ENCODE measurements at regions not wholly inside any gene's neighbourhood (a gene's known extent, or its start where the extent isn't known, plus 50 kb on each side); places are given as distances from the start of the nearest gene placed in this dataset.

GRCh38 chr5:96220610-96221390 lies 212.2 kb downstream of the PCSK1 start:
- Histone ChIP-seq H3K4me3 (replicated peaks; ENCODE audit: insufficient read depth, low read length) (no peak overlapping the region), H3K27ac (replicated peaks) (no peak overlapping the region), H3K27me3 (ENCODE audit: insufficient read depth, poor library complexity, severe bottlenecking) (no peaks in the 10 kb centered on the region)
- TF ChIP-seq SPI1 (IDR thresholded peaks at IDR 0.05; ENCODE audit: borderline replicate concordance, low read depth): no peak
- no peak for TF ChIP-seq POLR2AphosphoS5 (IDR thresholded peaks at IDR 0.05; ENCODE audit: low read depth)
- TF ChIP-seq REST (IDR thresholded peaks at IDR 0.05; ENCODE audit: insufficient replicate concordance, low read depth): no peak
- no peak for DNase-seq (ENCODE audit: low read depth in 1 of 2, low spot score in 1 of 2)

DNA sequence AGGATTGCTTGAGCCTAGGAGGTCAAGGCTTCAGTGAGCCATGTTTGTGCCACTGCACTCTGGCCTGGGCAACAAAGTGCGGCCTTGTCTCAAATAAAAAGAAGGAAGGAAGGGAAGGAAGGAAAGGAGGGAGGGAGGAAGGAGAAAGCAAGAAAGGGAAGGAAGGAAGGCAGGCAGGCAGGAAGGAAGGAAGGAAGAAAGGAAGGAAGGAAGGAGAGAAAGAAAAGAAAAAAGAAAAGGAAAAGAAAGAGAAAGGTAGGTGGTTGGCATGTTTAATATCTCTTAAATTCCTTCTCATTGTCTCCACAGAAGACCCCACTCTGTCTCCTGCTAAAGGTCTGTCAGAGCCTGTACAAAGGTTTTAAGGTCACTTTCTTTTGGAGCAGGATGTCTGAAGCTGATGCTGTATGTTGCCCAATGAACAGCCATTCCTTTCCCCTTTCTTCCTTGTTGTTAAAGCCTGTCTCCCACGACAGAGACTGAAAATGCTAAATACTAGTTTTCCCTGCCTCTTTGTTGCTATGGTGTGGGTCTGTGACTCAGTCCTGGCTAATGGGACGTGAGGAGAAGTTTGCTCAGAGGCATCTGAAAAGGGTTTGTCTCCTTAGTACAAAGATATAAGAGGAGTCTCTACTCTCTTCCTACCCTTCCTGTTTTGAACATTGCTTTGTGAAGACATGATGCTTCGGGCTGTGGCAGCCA lies 213.3 kb downstream of the PCSK1 start:
- H3K4me3 ChIP-seq (replicated peaks; ENCODE audit: insufficient read depth, low read length): no peak overlapping the region
- H3K27me3 ChIP-seq (ENCODE audit: insufficient read depth, poor library complexity, severe bottlenecking): no peaks in the 10 kb centered on the region
- no peak for DNase-seq (ENCODE audit: low read depth in 1 of 2, low spot score in 1 of 2)
- TF ChIP-seq CTCF (IDR thresholded peaks at IDR 0.05; ENCODE audit: insufficient read depth, low read length) (no peak), SPI1 (IDR thresholded peaks at IDR 0.05; ENCODE audit: borderline replicate concordance, low read depth) (no peak), GABPA (IDR thresholded peaks at IDR 0.05; ENCODE audit: low read depth) (no peak), POLR2AphosphoS5 (IDR thresholded peaks at IDR 0.05; ENCODE audit: low read depth) (no peak), REST (IDR thresholded peaks at IDR 0.05; ENCODE audit: insufficient replicate concordance, low read depth) (no peak)
- H3K27ac ChIP-seq (replicated peaks): no peak overlapping the region

DNA sequence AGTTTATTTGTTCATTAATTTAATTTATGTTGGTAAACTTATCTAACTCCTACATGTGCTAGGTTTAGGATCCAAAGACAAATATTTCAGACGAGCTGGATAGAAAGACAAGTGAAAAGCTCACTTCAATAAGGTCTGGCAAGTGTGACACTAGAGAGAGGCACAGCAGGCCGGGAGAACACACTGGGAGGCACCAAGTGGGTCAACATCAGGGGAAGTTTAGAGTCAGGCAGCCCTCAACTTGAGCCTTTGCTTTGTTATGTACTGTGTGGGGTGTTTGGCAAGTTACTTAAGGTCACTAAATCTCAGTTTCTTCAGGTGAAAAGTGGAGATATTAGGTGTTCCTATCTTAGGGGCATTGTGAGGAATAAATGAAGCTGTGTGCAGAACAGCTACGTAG lies 214.4 kb downstream of the PCSK1 start:
- TF ChIP-seq SPI1 (IDR thresholded peaks at IDR 0.05; ENCODE audit: borderline replicate concordance, low read depth) (no peak), POLR2AphosphoS5 (IDR thresholded peaks at IDR 0.05; ENCODE audit: low read depth) (no peak), REST (IDR thresholded peaks at IDR 0.05; ENCODE audit: insufficient replicate concordance, low read depth) (no peak), CTCF (IDR thresholded peaks at IDR 0.05; ENCODE audit: insufficient read depth, low read length) (no peak), GABPA (IDR thresholded peaks at IDR 0.05; ENCODE audit: low read depth) (no peak)
- H3K4me3 ChIP-seq (replicated peaks; ENCODE audit: insufficient read depth, low read length): no peak overlapping the region
- H3K27ac ChIP-seq (replicated peaks): no peak overlapping the region
- no peaks in the 10 kb centered on the region for H3K27me3 ChIP-seq (ENCODE audit: insufficient read depth, poor library complexity, severe bottlenecking)
- no peak for DNase-seq (ENCODE audit: low read depth in 1 of 2, low spot score in 1 of 2)
